Subcutaneous abdominal adipose tissue (tissue), 5 donors: ENCODE measurements at regions not wholly inside any gene's neighbourhood (a gene's known extent, or its start where the extent isn't known, plus 50 kb on each side); places are given as distances from the start of the nearest gene placed in this dataset.
"Not testable (repeated sequence)": the region's sequence is repeated elsewhere in the genome, so short reads cannot be mapped to it uniquely, and the experiment has no call there.

Experiments
- H3K27ac ChIP-seq: one replicate; pipeline ENCODE4 v1.7.0; 2013; ENCODE audit warnings: low read depth, mild to moderate bottlenecking, inconsistent platforms, low read length, moderate library complexity
- H3K27me3 ChIP-seq, 5 donors: one replicate each; pipeline ENCODE4 v1.7.0; 2013; ENCODE audit warnings: low read length in 5 of 5, inconsistent platforms in 1 of 5; ENCODE audit not compliant: control insufficient read depth in 5 of 5, insufficient read depth in 4 of 5
- H3K36me3 ChIP-seq, 5 donors: one replicate each; pipeline ENCODE4 v1.7.0; 2013; ENCODE audit warnings: low read length in 5 of 5; ENCODE audit not compliant: control insufficient read depth in 5 of 5, insufficient read depth in 5 of 5
- H3K4me1 ChIP-seq, 5 donors: one replicate each; pipeline ENCODE4 v1.7.0; 2013; ENCODE audit warnings: low read length in 5 of 5, mild to moderate bottlenecking in 3 of 5, moderate library complexity in 1 of 5; ENCODE audit not compliant: control insufficient read depth in 5 of 5, insufficient read depth in 5 of 5
- H3K4me3 ChIP-seq, 5 donors: one replicate each; pipeline ENCODE4 v1.7.0; 2013; ENCODE audit warnings: low read length in 5 of 5, low read depth in 1 of 5
- H3K9ac ChIP-seq, 5 donors: one replicate each; pipeline ENCODE4 v1.7.0; 2013; ENCODE audit warnings: low read length in 5 of 5, mild to moderate bottlenecking in 4 of 5, moderate library complexity in 3 of 5
- H3K9me3 ChIP-seq, 5 donors: one replicate each; pipeline ENCODE4 v1.7.0; 2013; ENCODE audit warnings: low read length in 5 of 5; ENCODE audit not compliant: control insufficient read depth in 5 of 5
- donor health status: healthy.
- donor health status: healthy.
- donor health status: healthy.
- donor health status: healthy.
- donor health status: healthy.

GRCh38 chr18:40124107-40124506, 1830.9 kb upstream of the PIK3C3 start:
- Histone ChIP-seq H3K9ac (no peak overlapping the region), H3K27me3 (no peaks in the 10 kb centered on the region), H3K4me1 (no peaks in the 10 kb centered on the region), H3K36me3 (no peaks in the 10 kb centered on the region), H3K9me3 (peaks cover 0 to 3% (median 0%) of the 10 kb centered on the region in 5 donors), H3K27ac (no peak overlapping the region), H3K4me3 (no peak overlapping the region)

GRCh38 chr18:40120796-40121391, 1834.1 kb upstream of the PIK3C3 start:
- Histone ChIP-seq H3K9me3 (peaks cover 0 to 3% (median 0%) of the 10 kb centered on the region in 5 donors), H3K9ac (no peak overlapping the region), H3K4me3 (no peak overlapping the region), H3K4me1 (no peaks in the 10 kb centered on the region), H3K27me3 (no peaks in the 10 kb centered on the region), H3K27ac (no peak overlapping the region), H3K36me3 (no peaks in the 10 kb centered on the region)

- Histone ChIP-seq H3K4me3 (no peak overlapping the region), H3K27me3 (no peaks in the 10 kb centered on the region), H3K9me3 (peaks cover 0 to 3% (median 0%) of the 10 kb centered on the region in 5 donors), H3K9ac (no peak overlapping the region), H3K36me3 (no peaks in the 10 kb centered on the region), H3K27ac (no peak overlapping the region), H3K4me1 (no peaks in the 10 kb centered on the region)
These were observed 1834.7 kb upstream of the PIK3C3 start for GRCh38 chr18:40120356-40120755.

- not testable (repeated sequence) for H3K36me3 ChIP-seq, H3K27ac ChIP-seq, H3K4me3 ChIP-seq, H3K9ac ChIP-seq, H3K9me3 ChIP-seq, H3K4me1 ChIP-seq, H3K27me3 ChIP-seq
These were observed 1835.5 kb upstream of the PIK3C3 start for GRCh38 chr18:40119581-40119980.

- no peak overlapping the region for H3K4me3 ChIP-seq
- H3K9me3 ChIP-seq = no peaks in the 10 kb centered on the region
- no peaks in the 10 kb centered on the region for H3K4me1 ChIP-seq
- H3K9ac ChIP-seq = no peak overlapping the region
- no peak overlapping the region for H3K27ac ChIP-seq
- no peaks in the 10 kb centered on the region for H3K27me3 ChIP-seq
- no peaks in the 10 kb centered on the region for H3K36me3 ChIP-seq
These were observed 1844.6 kb upstream of the PIK3C3 start for GRCh38 chr18:40110455-40110854.

- H3K4me1 ChIP-seq = no peaks in the 10 kb centered on the region
- no peak overlapping the region for H3K4me3 ChIP-seq
- no peak overlapping the region for H3K27ac ChIP-seq
- H3K36me3 ChIP-seq = no peaks in the 10 kb centered on the region
- H3K9me3 ChIP-seq = no peaks in the 10 kb centered on the region
- no peak overlapping the region for H3K9ac ChIP-seq
- no peaks in the 10 kb centered on the region for H3K27me3 ChIP-seq
These were observed 1845.6 kb upstream of the PIK3C3 start for GRCh38 chr18:40109252-40110049.

- Histone ChIP-seq H3K4me1 (no peaks in the 10 kb centered on the region), H3K9ac (no peak overlapping the region), H3K27ac (no peak overlapping the region), H3K27me3 (no peaks in the 10 kb centered on the region), H3K9me3 (no peaks in the 10 kb centered on the region), H3K4me3 (no peak overlapping the region), H3K36me3 (no peaks in the 10 kb centered on the region)
These were observed 1846.4 kb upstream of the PIK3C3 start for GRCh38 chr18:40108596-40108995.

GRCh38 chr18:40102903-40103302, 1852.1 kb upstream of the PIK3C3 start:
- H3K27ac ChIP-seq = no peak overlapping the region
- no peaks in the 10 kb centered on the region for H3K9me3 ChIP-seq
- H3K9ac ChIP-seq = no peak overlapping the region
- no peaks in the 10 kb centered on the region for H3K4me1 ChIP-seq
- no peaks in the 10 kb centered on the region for H3K36me3 ChIP-seq
- H3K4me3 ChIP-seq = no peak overlapping the region
- no peaks in the 10 kb centered on the region for H3K27me3 ChIP-seq

GRCh38 chr18:40099641-40100040, 1855.4 kb upstream of the PIK3C3 start:
- H3K27me3 ChIP-seq = no peaks in the 10 kb centered on the region
- no peak overlapping the region for H3K9ac ChIP-seq
- no peak overlapping the region for H3K27ac ChIP-seq
- no peaks in the 10 kb centered on the region for H3K36me3 ChIP-seq
- H3K4me3 ChIP-seq = no peak overlapping the region
- H3K4me1 ChIP-seq = no peaks in the 10 kb centered on the region
- no peaks in the 10 kb centered on the region for H3K9me3 ChIP-seq

GRCh38 chr18:40096675-40097074, 1858.4 kb upstream of the PIK3C3 start:
- Histone ChIP-seq H3K4me1 (no peaks in the 10 kb centered on the region), H3K4me3 (no peak overlapping the region), H3K27me3 (no peaks in the 10 kb centered on the region), H3K9ac (no peak overlapping the region), H3K36me3 (no peaks in the 10 kb centered on the region), H3K27ac (no peak overlapping the region), H3K9me3 (no peaks in the 10 kb centered on the region)
